H1 (cell line): ENCODE measurements at regions not wholly inside any gene's neighbourhood (a gene's known extent, or its start where the extent isn't known, plus 50 kb on each side); places are given as distances from the start of the nearest gene placed in this dataset.

Experiments used
- CTCF ChIA-PET: fragments of 300-600 bp; sonication (Branson Sonifier 250); formaldehyde crosslinking; loops from one replicate; lab custom pipeline; 2021; ENCODE audit not compliant: partially characterized antibody; lab: Charles Lee
- POLR2A ChIA-PET: fragments of 300-600 bp; sonication (Branson Sonifier 250); formaldehyde crosslinking; loops from one replicate; lab custom pipeline; 2021; ENCODE audit warnings: inconsistent platforms; ENCODE audit not compliant: partially characterized antibody; lab: Charles Lee
- DNase-seq, 2 experiments: peaks; one replicate each; pipeline versions ENCODE4 v3.0.0 to v3.0.0-alpha.2; 2010 to 2022; ENCODE audit warnings: low spot score in 2 of 2, low read depth in 1 of 2, mixed read lengths in 1 of 2
- FAIRE-seq: peaks from 2 replicates; lab custom pipeline; 2011; peaks lifted over from hg19 to GRCh38; lab: Jason Lieb, UNC
- H2AFZ ChIP-seq: 2 replicates; pipeline ENCODE4 v1.8.1; 2012; ENCODE audit warnings: low read length, inconsistent platforms
- H2AK5ac ChIP-seq: 2 replicates; pipeline ENCODE4 v1.6.1; 2013; ENCODE audit warnings: low read depth, low read length
- H2BK120ac ChIP-seq: replicated peaks from 2 replicates; pipeline ENCODE3; 2013; ENCODE audit warnings: low read depth, low read length, inconsistent platforms
- H2BK12ac ChIP-seq: 2 replicates; pipeline ENCODE4 v1.6.1; 2013; ENCODE audit warnings: low read depth, low read length
- H2BK15ac ChIP-seq: 2 replicates; pipeline ENCODE4 v1.6.1; 2013; ENCODE audit warnings: low read length
- H2BK20ac ChIP-seq: 2 replicates; pipeline ENCODE4 v1.6.1; 2013; ENCODE audit warnings: low read length
- H2BK5ac ChIP-seq: 2 replicates; pipeline ENCODE4 v1.6.1; 2013; ENCODE audit warnings: low read depth, low read length
- H3K14ac ChIP-seq: 2 replicates; pipeline ENCODE4 v1.6.1; 2013; ENCODE audit warnings: inconsistent platforms; ENCODE audit not compliant: insufficient read length
- H3K18ac ChIP-seq: 2 replicates; pipeline ENCODE4 v1.6.1; 2013; ENCODE audit warnings: low read length; ENCODE audit errors: extremely low read depth
- H3K23ac ChIP-seq: 2 replicates; pipeline ENCODE4 v1.6.1; 2013; ENCODE audit warnings: inconsistent platforms; ENCODE audit not compliant: insufficient read length
- H3K23me2 ChIP-seq: 2 replicates; pipeline ENCODE4 v1.6.1; 2013; ENCODE audit warnings: low read depth, low read length
- H3K27ac ChIP-seq: 2 replicates; pipeline ENCODE4 v1.6.1; 2011; ENCODE audit warnings: low read depth, low read length, inconsistent platforms
- H3K27me3 ChIP-seq, 4 experiments: replicated peaks in 1 of 4; 1 replicate in 1 of 4; 2 replicates in 3 of 4; pipeline versions ENCODE4 v1.6.1 to v1.8.1; 2011 to 2013; ENCODE audit warnings: low read length in 3 of 4, mild to moderate bottlenecking in 3 of 4, inconsistent platforms in 2 of 4, mixed read lengths in 2 of 4, moderate library complexity in 1 of 4; ENCODE audit not compliant: control insufficient read depth in 3 of 4, insufficient read depth in 3 of 4; ENCODE audit errors: extremely low read depth in 1 of 4
- H3K36me3 ChIP-seq, 4 experiments: 2 replicates each; pipeline versions ENCODE4 v1.6.1 to v1.8.1; 2011 to 2013; ENCODE audit warnings: mild to moderate bottlenecking in 4 of 4, low read length in 3 of 4, moderate library complexity in 2 of 4, control low read depth in 1 of 4, inconsistent platforms in 1 of 4; ENCODE audit not compliant: insufficient read depth in 4 of 4, control insufficient read depth in 2 of 4
- H3K4ac ChIP-seq: replicated peaks from 2 replicates; pipeline ENCODE3; 2013; ENCODE audit warnings: low read length, low read depth, mixed read lengths, inconsistent platforms; ENCODE audit not compliant: insufficient read length
- H3K4me1 ChIP-seq, 4 experiments: replicated peaks in 1 of 4; 1 replicate in 1 of 4; 2 replicates in 3 of 4; pipeline versions ENCODE4 v1.6.1 to v1.8.1; 2011 to 2013; ENCODE audit warnings: low read length in 3 of 4, inconsistent platforms in 2 of 4, mixed read lengths in 1 of 4; ENCODE audit not compliant: insufficient read depth in 4 of 4, control insufficient read depth in 3 of 4
- H3K4me2 ChIP-seq, 2 experiments: 2 replicates each; pipeline versions ENCODE4 v1.6.1 to v1.8.1; 2011 to 2013; ENCODE audit warnings: low read depth in 2 of 2, low read length in 2 of 2, control low read depth in 1 of 2, inconsistent platforms in 1 of 2, mild to moderate bottlenecking in 1 of 2; ENCODE audit not compliant: insufficient read depth in 1 of 2
- H3K4me3 ChIP-seq, 4 experiments: fragments of 200-600, 300-600 bp in 1 of 4; sonication (generic), shearing (Covaris generic), sonication (Bioruptor Twin) in 1 of 4; 2 replicates each; pipeline versions ENCODE4 v1.5.1 to v1.8.1; 2011 to 2016; ENCODE audit warnings: low read length in 4 of 4, low read depth in 3 of 4, control low read depth in 2 of 4, inconsistent platforms in 2 of 4, mild to moderate bottlenecking in 2 of 4, mixed read lengths in 1 of 4, moderate library complexity in 1 of 4; ENCODE audit not compliant: insufficient read depth in 2 of 4; ENCODE audit errors: extremely low read depth in 1 of 4
- H3K56ac ChIP-seq: replicated peaks from 2 replicates; pipeline ENCODE3; 2013; ENCODE audit warnings: low read depth, mild to moderate bottlenecking, mixed read lengths, low read length, inconsistent platforms; ENCODE audit not compliant: insufficient read length
- H3K79me1 ChIP-seq: 2 replicates; pipeline ENCODE4 v1.6.1; 2013; ENCODE audit warnings: low read depth, low read length, control low read depth
- H3K79me2 ChIP-seq, 2 experiments: 2 replicates each; pipeline versions ENCODE4 v1.6.1 to v1.8.1; 2012 to 2013; ENCODE audit warnings: low read length in 2 of 2, mild to moderate bottlenecking in 2 of 2, inconsistent platforms in 1 of 2; ENCODE audit not compliant: insufficient read depth in 2 of 2, control insufficient read depth in 1 of 2
- H3K9ac ChIP-seq, 4 experiments: replicated peaks in 1 of 4; 1 replicate in 1 of 4; 2 replicates in 3 of 4; pipeline versions ENCODE4 v1.6.1 to v1.8.1; 2011 to 2013; ENCODE audit warnings: low read depth in 3 of 4, low read length in 3 of 4, control low read depth in 2 of 4, mild to moderate bottlenecking in 2 of 4, moderate library complexity in 2 of 4, inconsistent platforms in 1 of 4; ENCODE audit errors: extremely low read depth in 1 of 4
- H3K9me3 ChIP-seq, 2 experiments: 2 replicates each; pipeline versions ENCODE4 v1.6.1 to v1.8.1; 2012 to 2013; ENCODE audit warnings: mild to moderate bottlenecking in 2 of 2, moderate library complexity in 2 of 2, control low read depth in 1 of 2, inconsistent platforms in 1 of 2, low read depth in 1 of 2, low read length in 1 of 2, mixed read lengths in 1 of 2; ENCODE audit not compliant: insufficient read depth in 2 of 2
- H4K20me1 ChIP-seq, 2 experiments: replicated peaks in 1 of 2; 2 replicates each; pipeline versions ENCODE3 to v1.8.1; 2011 to 2013; ENCODE audit warnings: inconsistent platforms in 2 of 2, low read length in 2 of 2, mild to moderate bottlenecking in 1 of 2; ENCODE audit not compliant: insufficient read depth in 2 of 2, control insufficient read depth in 1 of 2
- H4K5ac ChIP-seq: 2 replicates; pipeline ENCODE4 v1.6.1; 2013; ENCODE audit warnings: low read length, low read depth, mixed read lengths, inconsistent platforms; ENCODE audit not compliant: insufficient read length
- H4K8ac ChIP-seq: 2 replicates; pipeline ENCODE4 v1.8.0; 2013; ENCODE audit warnings: mild to moderate bottlenecking, moderate library complexity, low read length, inconsistent platforms; ENCODE audit not compliant: insufficient read depth; ENCODE audit errors: extremely low read depth
- H4K91ac ChIP-seq: replicated peaks from 2 replicates; pipeline ENCODE3; 2013; ENCODE audit warnings: low read length, mixed read lengths, inconsistent platforms; ENCODE audit not compliant: insufficient read length
- TCF12 ChIP-seq: IDR thresholded peaks from 2 replicates; pipeline ENCODE4 v1.6.1; 2011; ENCODE audit warnings: low read depth, mild to moderate bottlenecking, low read length
- WGBS, 2 experiments: shearing (Covaris generic) in 1 of 2; methylation state at CpG; one replicate each; pipeline versions ENCODE4 v1.1.6 to v1.1.7; 2013 to 2015; ENCODE audit warnings: low lambda C conversion rate in 2 of 2, mixed read lengths in 2 of 2, inconsistent platforms in 1 of 2, low coverage in 1 of 2, missing lambda C conversion rate in 1 of 2; ENCODE audit not compliant: insufficient replicate concordance in 2 of 2, insufficient coverage in 1 of 2, insufficient read length in 1 of 2; ENCODE audit errors: extremely low coverage in 1 of 2, missing lambda C conversion rate in 1 of 2; 5-methylcytosine and 5-hydroxymethylcytosine counted together

DNA sequence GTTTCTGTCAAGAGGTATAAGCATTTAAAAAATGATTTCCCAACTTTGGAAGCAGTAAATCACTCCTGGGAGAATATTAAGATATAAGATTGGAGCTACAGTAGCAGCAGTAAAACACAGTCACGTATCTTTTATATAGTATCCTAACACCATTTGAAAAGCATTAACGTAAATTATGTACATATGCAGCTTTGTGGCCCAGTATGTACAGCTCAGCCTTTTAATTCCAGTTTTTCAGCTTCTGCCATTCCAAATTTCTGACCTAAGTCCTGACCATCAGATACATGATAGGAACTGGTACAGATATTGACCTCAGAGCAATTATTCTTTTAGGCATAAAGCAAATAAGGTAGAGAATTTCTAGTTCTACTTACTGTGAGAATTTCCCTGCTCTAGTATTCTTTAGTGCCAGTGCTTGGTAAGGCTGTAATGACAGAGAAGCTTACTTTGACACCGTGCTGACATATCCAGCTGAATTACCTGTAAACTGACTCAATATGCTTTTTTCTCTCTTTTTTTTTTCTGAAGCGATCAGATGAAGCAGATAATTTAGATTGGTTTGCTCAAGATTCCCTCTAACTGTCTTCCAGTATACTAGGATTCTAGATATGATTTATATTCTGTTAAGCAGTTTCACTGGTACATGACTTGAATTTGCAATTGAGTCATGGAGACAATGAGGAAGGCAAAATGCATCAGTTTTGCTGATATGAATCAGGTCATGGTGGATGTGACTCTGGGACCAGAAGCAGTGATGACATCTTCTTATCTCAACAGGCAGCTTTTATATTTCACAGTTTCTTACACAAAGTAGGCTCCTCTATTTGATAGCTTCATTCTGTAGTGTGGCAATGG, 703.6 kb downstream of the SLITRK6 start:
- no peaks in the 10 kb centered on the region for H3K4me1 ChIP-seq
- H2BK120ac ChIP-seq = no peak overlapping the region
- H3K56ac ChIP-seq = no peak overlapping the region
- no peak overlapping the region for H4K5ac ChIP-seq
- H4K20me1 ChIP-seq = no peaks in the 10 kb centered on the region
- H2BK15ac ChIP-seq = no peak overlapping the region
- no peak overlapping the region for H2AK5ac ChIP-seq
- H2BK20ac ChIP-seq = no peak overlapping the region
- no peak overlapping the region for H3K4me3 ChIP-seq
- H3K79me2 ChIP-seq = no peaks in the 10 kb centered on the region
- WGBS, 2 experiments = 92% methylated on average over 4 of the region's 4 CpGs; no CpG with 5 or more reads in 1 of the 2 experiments
- H2BK5ac ChIP-seq = no peak overlapping the region
- no peak overlapping the region for H3K27ac ChIP-seq
- no peak for TF ChIP-seq TCF12
- no peak overlapping the region for H2AFZ ChIP-seq
- H3K18ac ChIP-seq = no peak overlapping the region
- H3K23ac ChIP-seq = no peak overlapping the region
- DNase-seq = no peak
- no peak overlapping the region for H4K8ac ChIP-seq
- H2BK12ac ChIP-seq = no peak overlapping the region
- H3K9ac ChIP-seq = no peak overlapping the region
- no peak overlapping the region for H4K91ac ChIP-seq
- H3K14ac ChIP-seq = no peak overlapping the region
- no peaks in the 10 kb centered on the region for H3K79me1 ChIP-seq
- H3K9me3 ChIP-seq = no peaks in the 10 kb centered on the region
- no peak overlapping the region for H3K4ac ChIP-seq
- ChIA-PET POLR2A (no interaction called here), CTCF (no interaction called here)
- FAIRE-seq = no peak
- H3K23me2 ChIP-seq = no peaks in the 10 kb centered on the region
- H3K36me3 ChIP-seq = no peaks in the 10 kb centered on the region
- no peak overlapping the region for H3K4me2 ChIP-seq
- H3K27me3 ChIP-seq = no peaks in the 10 kb centered on the region
